IMR-90 (cell line): ENCODE measurements at regions not wholly inside any gene's neighbourhood (a gene's known extent, or its start where the extent isn't known, plus 50 kb on each side); places are given as distances from the start of the nearest gene placed in this dataset.

Experiments
- ATAC-seq: fragments of 200-7000 bp; cut with Tn5 transposase; 2 replicates; pipeline ENCODE4 v1.9.1; 2020; ENCODE audit warnings: low read depth, mild to moderate bottlenecking, moderate library complexity
- BruUV-seq: library from RNA; stranded (reverse); fragments of 400-500 nt; replicated peaks from 2 replicates; lab custom pipeline; 2021; lab: Mats Ljungman, UMichigan
- CTCF ChIA-PET: fragments of 300-600 bp; formaldehyde crosslinking; extraction: SDS; loops from one replicate; lab custom pipeline; 2021; ENCODE audit warnings: antibody characterized with exemption; lab: Yijun Ruan, JAX
- POLR2A ChIA-PET: fragments of 300-600 bp; sonication (Branson Sonifier 250); formaldehyde crosslinking; loops from one replicate; lab custom pipeline; 2022; ENCODE audit warnings: antibody characterized with exemption; ENCODE audit not compliant: unreplicated experiment; lab: Charles Lee
- DNase-seq: peaks from one replicate; pipeline ENCODE4 v3.0.0; 2013
- H2AFZ ChIP-seq: replicated peaks from 2 replicates; pipeline ENCODE3; 2013; ENCODE audit warnings: low read length, mild to moderate bottlenecking; ENCODE audit not compliant: poor library complexity
- H2AK5ac ChIP-seq: 2 replicates; pipeline ENCODE4 v1.6.1; 2013; ENCODE audit warnings: low read depth, low read length, inconsistent platforms
- H2AK9ac ChIP-seq: replicated peaks from 2 replicates; pipeline ENCODE3; 2013; ENCODE audit warnings: mild to moderate bottlenecking, low read depth, low read length, moderate library complexity; ENCODE audit not compliant: poor library complexity
- H2BK120ac ChIP-seq: 2 replicates; pipeline ENCODE4 v1.6.1; 2013; ENCODE audit warnings: low read depth, low read length, inconsistent platforms
- H2BK15ac ChIP-seq: 3 replicates; pipeline ENCODE4 v1.6.1; 2013; ENCODE audit warnings: low read depth, low read length, inconsistent platforms
- H2BK20ac ChIP-seq: 2 replicates; pipeline ENCODE4 v1.6.1; 2013; ENCODE audit warnings: low read depth, mild to moderate bottlenecking, inconsistent platforms, low read length, moderate library complexity
- H2BK5ac ChIP-seq: 2 replicates; pipeline ENCODE4 v1.6.1; 2013; ENCODE audit warnings: mild to moderate bottlenecking, low read depth, low read length, inconsistent platforms; ENCODE audit not compliant: poor library complexity, severe bottlenecking
- H3K14ac ChIP-seq: replicated peaks from 2 replicates; pipeline ENCODE4 v1.6.1; 2013; ENCODE audit warnings: low read depth, low read length, inconsistent platforms
- H3K18ac ChIP-seq: 2 replicates; pipeline ENCODE4 v1.6.1; 2013; ENCODE audit warnings: low read depth, low read length, control low read depth
- H3K23ac ChIP-seq: 2 replicates; pipeline ENCODE4 v1.6.1; 2013; ENCODE audit warnings: low read depth, low read length, inconsistent platforms
- H3K27ac ChIP-seq: 2 replicates; pipeline ENCODE4 v1.5.1; 2013; ENCODE audit warnings: mild to moderate bottlenecking, control low read depth, low read length; ENCODE audit not compliant: insufficient read depth
- H3K27me3 ChIP-seq: 2 replicates; pipeline ENCODE4 v1.6.1; 2013; ENCODE audit warnings: low read length; ENCODE audit not compliant: control insufficient read depth, insufficient read depth
- H3K36me3 ChIP-seq: 2 replicates; pipeline ENCODE4 v1.6.1; 2013; ENCODE audit warnings: low read length, mixed read lengths; ENCODE audit not compliant: control insufficient read depth, insufficient read depth
- H3K4ac ChIP-seq: 2 replicates; pipeline ENCODE4 v1.6.1; 2013; ENCODE audit warnings: low read depth, low read length, inconsistent platforms
- H3K4me1 ChIP-seq: 2 replicates; pipeline ENCODE4 v1.6.1; 2013; ENCODE audit warnings: low read length, mixed read lengths; ENCODE audit not compliant: control insufficient read depth, insufficient read depth
- H3K4me2 ChIP-seq: 2 replicates; pipeline ENCODE4 v1.6.1; 2013; ENCODE audit warnings: low read depth, mild to moderate bottlenecking, control low read depth, low read length, moderate library complexity
- H3K4me3 ChIP-seq: 2 replicates; pipeline ENCODE4 v1.5.1; 2013; ENCODE audit warnings: low read depth, mild to moderate bottlenecking, control low read depth, low read length, moderate library complexity; ENCODE audit not compliant: insufficient read depth
- H3K56ac ChIP-seq: 2 replicates; pipeline ENCODE4 v1.6.1; 2013; ENCODE audit warnings: low read length, inconsistent platforms; ENCODE audit not compliant: insufficient read depth; ENCODE audit errors: extremely low read depth
- H3K79me1 ChIP-seq, 2 experiments: 2 replicates each; pipeline ENCODE4 v1.6.1; 2013; ENCODE audit warnings: low read length in 2 of 2, inconsistent platforms in 1 of 2, low read depth in 1 of 2
- H3K9ac ChIP-seq: 2 replicates; pipeline ENCODE4 v1.6.1; 2013; ENCODE audit warnings: low read depth, low read length, control low read depth
- H3K9me1 ChIP-seq: 2 replicates; pipeline ENCODE4 v1.6.1; 2013; ENCODE audit warnings: low read length, inconsistent platforms; ENCODE audit not compliant: insufficient read depth
- H3K9me3 ChIP-seq: 2 replicates; pipeline ENCODE4 v1.6.1; 2013; ENCODE audit warnings: low read length; ENCODE audit not compliant: control insufficient read depth, insufficient read depth
- H4K20me1 ChIP-seq: 2 replicates; pipeline ENCODE4 v1.6.1; 2013; ENCODE audit warnings: low read length, inconsistent platforms; ENCODE audit not compliant: insufficient read depth
- H4K5ac ChIP-seq: 2 replicates; pipeline ENCODE4 v1.6.1; 2013; ENCODE audit warnings: mild to moderate bottlenecking, low read depth, low read length, control low read depth
- H4K8ac ChIP-seq, 2 experiments: 2 replicates each; pipeline ENCODE4 v1.6.1; 2013; ENCODE audit warnings: low read depth in 2 of 2, low read length in 2 of 2, control low read depth in 1 of 2, inconsistent platforms in 1 of 2
- H4K91ac ChIP-seq: 2 replicates; pipeline ENCODE4 v1.6.1; 2013; ENCODE audit warnings: low read depth, low read length, inconsistent platforms; ENCODE audit not compliant: insufficient read depth
- CTCF ChIP-seq: conservative IDR thresholded peaks from 2 replicates; pipeline ENCODE4 v1.5.1; 2012; ENCODE audit warnings: mild to moderate bottlenecking, low read depth, low read length, improper control_type of control experiment
- FOS ChIP-seq: fragments of 150-350 bp; IDR thresholded peaks from 2 replicates; pipeline ENCODE4 v1.6.1; 2016; ENCODE audit warnings: low read depth, low read length
- MAFK ChIP-seq: IDR thresholded peaks from 2 replicates; pipeline ENCODE4 v1.6.1; 2012; ENCODE audit warnings: low read depth, low read length, improper control_type of control experiment
- POLR2A ChIP-seq: IDR thresholded peaks from 2 replicates; pipeline ENCODE4 v1.6.1; 2012; ENCODE audit warnings: mild to moderate bottlenecking, low read depth, low read length
- RAD21 ChIP-seq: IDR thresholded peaks from 2 replicates; pipeline ENCODE4 v1.6.1; 2012; ENCODE audit warnings: low read length, improper control_type of control experiment
- USF2 ChIP-seq: fragments of 150-350 bp; IDR thresholded peaks from 2 replicates; pipeline ENCODE4 v1.6.1; 2017; ENCODE audit warnings: mild to moderate bottlenecking, antibody characterized with exemption, low read length, low read depth
- WGBS, 2 experiments: methylation state at CpG; one replicate each; pipeline versions ENCODE4 v1.1.5 to v1.1.7; 2013; ENCODE audit warnings: missing lambda C conversion rate in 2 of 2; ENCODE audit not compliant: insufficient read length in 1 of 2; ENCODE audit errors: extremely low coverage in 2 of 2; 5-methylcytosine and 5-hydroxymethylcytosine counted together
- dilution Hi-C: fragments of 300-500 bp; cut with HindIII; formaldehyde crosslinking; loops from one replicate; pipeline ENCODE4 v1.14.3; 2018; ENCODE audit warnings: low sequenced_read_pairs; ENCODE audit not compliant: unreplicated experiment
- in situ Hi-C: fragments of 300-500 bp; cut with MboI; formaldehyde crosslinking; loops from 3 replicates; pipeline ENCODE4 v1.14.3; 2019; ENCODE audit warnings: low sequenced_read_pairs, inconsistent platforms, mixed read lengths
- intact Hi-C: fragments of 100-400 bp; cut with micrococcal nuclease; formaldehyde crosslinking; loops from 2 replicates; pipeline ENCODE4 v1.10.0; 2022

- no peak overlapping the region for H3K4me3 ChIP-seq
- H3K14ac ChIP-seq = no peak overlapping the region
- TF ChIP-seq FOS (no peak), POLR2A (no peak), CTCF (peak; percentile 23; the same call in 1 of the 2 replicates), USF2 (no peak), RAD21 (peak; percentile 31), MAFK (no peak)
- BruUV-seq = no TSS peak
- H4K8ac ChIP-seq = no peak overlapping the region
- H3K9me3 ChIP-seq = peaks cover 4% of the 10 kb centered on the region
- no peak overlapping the region for H2BK5ac ChIP-seq
- H3K4me2 ChIP-seq = no peak overlapping the region
- peak overlapping the region; percentile 68 for H2AFZ ChIP-seq
- WGBS, 2 experiments = 43% methylated on average over 1 of the region's 2 CpGs; no CpG with 5 or more reads in 1 of the 2 experiments
- H3K79me1 ChIP-seq = no peaks in the 10 kb centered on the region
- intact Hi-C loops (no loop called here), in situ Hi-C loops (no loop called here), dilution Hi-C loops (no loop called here)
- H2BK15ac ChIP-seq = no peak overlapping the region
- no peaks in the 10 kb centered on the region for H3K4me1 ChIP-seq
- no peak overlapping the region for H3K23ac ChIP-seq
- no peaks in the 10 kb centered on the region for H3K36me3 ChIP-seq
- H2BK120ac ChIP-seq = no peak overlapping the region
- ChIA-PET CTCF (no interaction called here), POLR2A (no interaction called here)
- H3K9ac ChIP-seq = no peak overlapping the region
- no peaks in the 10 kb centered on the region for H4K20me1 ChIP-seq
- H3K27me3 ChIP-seq = no peaks in the 10 kb centered on the region
- ATAC-seq = no peak
- no peak overlapping the region for H3K27ac ChIP-seq
- H3K18ac ChIP-seq = no peak overlapping the region
- H3K56ac ChIP-seq = no peak overlapping the region
- no peak overlapping the region for H2BK20ac ChIP-seq
- H2AK9ac ChIP-seq = no peak overlapping the region
- no peak overlapping the region for H4K5ac ChIP-seq
- no peak overlapping the region for H4K91ac ChIP-seq
- no peaks in the 10 kb centered on the region for H3K9me1 ChIP-seq
- DNase-seq = no peak
- no peak overlapping the region for H2AK5ac ChIP-seq
- H3K4ac ChIP-seq = no peak overlapping the region
Observed at GRCh38 chr2:51424418-51424817, 392.5 kb upstream of the NRXN1 start.
